ENCODE measurements at regions not wholly inside any gene's neighbourhood (a gene's known extent, or its start where the extent isn't known, plus 50 kb on each side); places are given as distances from the start of the nearest gene placed in this dataset.
A peak's percentile ranks its signal among the peaks of the same experiment; 100 is the strongest.
"Not testable (repeated sequence)": the region's sequence is repeated elsewhere in the genome, so short reads cannot be mapped to it uniquely, and the experiment has no call there.

DNA sequence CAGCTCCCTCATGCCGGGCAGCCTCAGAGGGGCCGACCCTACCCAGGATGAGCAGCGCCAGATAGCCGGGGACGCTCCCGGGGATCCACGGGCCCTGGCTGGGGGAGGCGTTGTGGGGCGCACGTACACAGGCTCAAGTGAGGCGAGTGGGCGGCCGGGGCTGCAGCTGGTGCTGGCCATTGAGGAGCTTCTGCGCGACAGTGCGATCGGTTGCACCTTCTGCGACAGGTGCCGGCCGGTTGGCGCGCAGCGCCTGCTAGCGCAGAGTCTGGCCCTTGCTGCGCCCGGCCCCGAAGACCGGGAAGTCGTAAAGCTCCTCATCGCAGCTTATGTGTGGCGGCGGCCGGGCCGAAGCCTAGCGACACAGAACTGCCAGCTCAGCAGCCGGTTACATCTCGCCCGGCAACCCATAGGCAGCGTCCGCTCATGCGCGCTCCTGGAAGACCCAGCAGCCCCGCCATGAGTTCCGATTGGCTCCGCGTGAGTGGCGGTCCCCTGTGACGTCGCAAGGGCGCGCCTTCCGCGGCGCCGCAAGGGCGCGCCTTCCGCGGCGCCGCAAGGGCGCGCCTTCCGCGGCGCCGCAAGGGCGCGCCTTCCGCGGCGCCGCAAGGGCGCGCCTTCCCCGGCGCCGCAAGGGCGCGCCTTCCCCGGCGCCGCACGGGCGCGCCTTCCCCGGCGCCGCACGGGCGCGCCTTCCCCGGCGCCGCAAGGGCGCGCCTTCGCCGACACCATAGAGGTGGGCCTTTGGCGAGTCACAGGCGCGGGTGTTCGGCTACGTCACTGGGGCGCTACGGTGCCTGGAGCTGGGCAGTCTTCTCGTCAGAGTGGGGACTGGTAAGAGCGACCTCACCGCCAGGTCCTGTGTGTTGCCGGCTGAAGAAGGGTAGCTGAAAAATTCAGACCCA lies 308.6 kb downstream of the ZNF37A start (continued):
- peak in 1 of 2 experiments; percentile 34; a peak in 1 of 3 replicates for TF ChIP-seq EGR1 (IDR thresholded peaks at IDR 0.05; ENCODE audit: borderline replicate concordance in 1 of 2, low read depth in 2 of 2, low read length in 2 of 2)
- 0 out of 2 replicates have a peak, but pooled peaks have one; percentile 52 for TF ChIP-seq ZNF207 (IDR thresholded peaks at IDR 0.05; ENCODE audit: borderline replicate concordance)
- TF ChIP-seq BACH1 (IDR thresholded peaks at IDR 0.05; ENCODE audit: borderline replicate concordance), result peak; percentile 90
- TF ChIP-seq NKRF (conservative IDR thresholded peaks at IDR 0.05), result peak; percentile 73

GRCh38 chr10:38403347-38404117 lies 309.4 kb downstream of the ZNF37A start:
- H3K79me2 ChIP-seq (ENCODE audit: control insufficient read depth, insufficient read depth, low read length); FAIRE-seq; H3K36me3 ChIP-seq (ENCODE audit: control insufficient read depth in 2 of 2, insufficient read depth in 2 of 2, low read length in 1 of 2); RAD21 ChIA-PET (ENCODE audit: unreplicated experiment); in situ Hi-C loops (cut with MboI); POLR2A ChIA-PET; H4K20me1 ChIP-seq (ENCODE audit: control insufficient read depth, insufficient read depth); DNase-seq (ENCODE audit: low read depth, low spot score); ATAC-seq; H3K27me3 ChIP-seq (replicated peaks in 1 of 2; ENCODE audit: control insufficient read depth in 2 of 2, insufficient read depth in 2 of 2, low read length in 1 of 2); H3K4me1 ChIP-seq (ENCODE audit: control insufficient read depth, insufficient read depth, low read length); CTCF ChIA-PET; SMC1A ChIA-PET (ENCODE audit: uncharacterized antibody, unreplicated experiment); H3K9me3 ChIP-seq (replicated peaks; ENCODE audit: control insufficient read depth, insufficient read depth, low read length): not testable (repeated sequence)
- peak overlapping the region; percentile 72 for H3K4me3 ChIP-seq
- intact Hi-C loops (cut with micrococcal nuclease; ENCODE audit: unreplicated experiment), result loop anchor here (2.0 kb wide), 1 partner anchor 427 kb away; the partner anchor contains the start of gene ZNF25
- peak overlapping the region; percentile 33; the same call in 1 of the 2 replicates for H3K4me2 ChIP-seq (ENCODE audit: control insufficient read depth, insufficient read depth)
- H2AFZ ChIP-seq (ENCODE audit: control insufficient read depth, low read depth, low read length), result peak overlapping the region; percentile 68
- H3K27ac ChIP-seq (ENCODE audit: control insufficient read depth, insufficient read depth), result peak overlapping the region; percentile 85
- H3K9ac ChIP-seq (ENCODE audit: control insufficient read depth, insufficient read depth, low read length), result peak overlapping the region; percentile 70
- BruUV-seq (replicated peaks), result TSS peak; percentile 95
- WGBS (ENCODE audit: insufficient coverage, insufficient replicate concordance, low lambda C conversion rate, missing lambda C conversion rate), result 57% methylated on average over 22 of the region's 23 CpGs
- TF ChIP-seq MLLT1 (IDR thresholded peaks at IDR 0.05), result peak; percentile 73
- TF ChIP-seq POLR2AphosphoS5 (IDR thresholded peaks at IDR 0.05; ENCODE audit: low read length), result peak; percentile 1; the same call in 1 of the 2 replicates
- TF ChIP-seq NBN (IDR thresholded peaks at IDR 0.05), result 0 out of 2 replicates have a peak, but pooled peaks have one; percentile 24
- TF ChIP-seq, protein P1, sequence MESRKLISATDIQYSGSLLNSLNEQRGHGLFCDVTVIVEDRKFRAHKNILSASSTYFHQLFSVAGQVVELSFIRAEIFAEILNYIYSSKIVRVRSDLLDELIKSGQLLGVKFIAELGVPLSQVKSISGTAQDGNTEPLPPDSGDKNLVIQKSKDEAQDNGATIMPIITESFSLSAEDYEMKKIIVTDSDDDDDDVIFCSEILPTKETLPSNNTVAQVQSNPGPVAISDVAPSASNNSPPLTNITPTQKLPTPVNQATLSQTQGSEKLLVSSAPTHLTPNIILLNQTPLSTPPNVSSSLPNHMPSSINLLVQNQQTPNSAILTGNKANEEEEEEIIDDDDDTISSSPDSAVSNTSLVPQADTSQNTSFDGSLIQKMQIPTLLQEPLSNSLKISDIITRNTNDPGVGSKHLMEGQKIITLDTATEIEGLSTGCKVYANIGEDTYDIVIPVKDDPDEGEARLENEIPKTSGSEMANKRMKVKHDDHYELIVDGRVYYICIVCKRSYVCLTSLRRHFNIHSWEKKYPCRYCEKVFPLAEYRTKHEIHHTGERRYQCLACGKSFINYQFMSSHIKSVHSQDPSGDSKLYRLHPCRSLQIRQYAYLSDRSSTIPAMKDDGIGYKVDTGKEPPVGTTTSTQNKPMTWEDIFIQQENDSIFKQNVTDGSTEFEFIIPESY (IDR thresholded peaks at IDR 0.05), result peak; percentile 12; the same call in 1 of the 2 replicates
- peak; percentile 29; the same call in 1 of the 2 replicates for TF ChIP-seq ATF7 (IDR thresholded peaks at IDR 0.05; ENCODE audit: low read depth)
